ENCODE measurements at regions not wholly inside any gene's neighbourhood (a gene's known extent, or its start where the extent isn't known, plus 50 kb on each side); places are given as distances from the start of the nearest gene placed in this dataset.

GRCh38 chr5:171648279-171649074 lies 137.1 kb upstream of the SMIM23 start:
- no peak for DNase-seq (ENCODE audit: extremely low read depth, insufficient read length)
- no peaks in the 10 kb centered on the region; the same call in 1 of the 2 replicates for H3K27me3 ChIP-seq (replicated peaks; ENCODE audit: control insufficient read depth, insufficient read depth, low read length)
- H3K36me3 ChIP-seq (ENCODE audit: control insufficient read depth, insufficient read depth, low read length), result no peaks in the 10 kb centered on the region
- no peak for TF ChIP-seq CTCF (IDR thresholded peaks at IDR 0.05; ENCODE audit: insufficient read depth, low read length, poor library complexity, severe bottlenecking)
- no peak overlapping the region for H3K4me3 ChIP-seq (replicated peaks; ENCODE audit: low read depth, low read length)

GRCh38 chr5:171649075-171649401 lies 136.6 kb upstream of the SMIM23 start:
- TF ChIP-seq CTCF (IDR thresholded peaks at IDR 0.05; ENCODE audit: insufficient read depth, low read length, poor library complexity, severe bottlenecking), result no peak
- Histone ChIP-seq H3K27me3 (replicated peaks; ENCODE audit: control insufficient read depth, insufficient read depth, low read length) (no peaks in the 10 kb centered on the region; the same call in 1 of the 2 replicates), H3K4me3 (replicated peaks; ENCODE audit: low read depth, low read length) (no peak overlapping the region), H3K36me3 (ENCODE audit: control insufficient read depth, insufficient read depth, low read length) (no peaks in the 10 kb centered on the region)
- no peak for DNase-seq (ENCODE audit: extremely low read depth, insufficient read length)

- no peak for TF ChIP-seq CTCF (IDR thresholded peaks at IDR 0.05; ENCODE audit: insufficient read depth, low read length, poor library complexity, severe bottlenecking)
- DNase-seq (ENCODE audit: extremely low read depth, insufficient read length), result no peak
- H3K4me3 ChIP-seq (replicated peaks; ENCODE audit: low read depth, low read length), result no peak overlapping the region
- no peaks in the 10 kb centered on the region; the same call in 1 of the 2 replicates for H3K27me3 ChIP-seq (replicated peaks; ENCODE audit: control insufficient read depth, insufficient read depth, low read length)
- H3K36me3 ChIP-seq (ENCODE audit: control insufficient read depth, insufficient read depth, low read length), result no peaks in the 10 kb centered on the region
Measured at GRCh38 chr5:171650597-171650996, 135.0 kb upstream of the SMIM23 start.

GRCh38 chr5:171651102-171651501 lies 134.5 kb upstream of the SMIM23 start:
- TF ChIP-seq CTCF (IDR thresholded peaks at IDR 0.05; ENCODE audit: insufficient read depth, low read length, poor library complexity, severe bottlenecking), result no peak
- DNase-seq (ENCODE audit: extremely low read depth, insufficient read length), result no peak
- Histone ChIP-seq H3K27me3 (replicated peaks; ENCODE audit: control insufficient read depth, insufficient read depth, low read length) (no peaks in the 10 kb centered on the region; the same call in 1 of the 2 replicates), H3K4me3 (replicated peaks; ENCODE audit: low read depth, low read length) (no peak overlapping the region), H3K36me3 (ENCODE audit: control insufficient read depth, insufficient read depth, low read length) (no peaks in the 10 kb centered on the region)

GRCh38 chr5:171654881-171655280 lies 130.7 kb upstream of the SMIM23 start:
- Histone ChIP-seq H3K4me3 (replicated peaks; ENCODE audit: low read depth, low read length) (no peak overlapping the region), H3K36me3 (ENCODE audit: control insufficient read depth, insufficient read depth, low read length) (no peaks in the 10 kb centered on the region), H3K27me3 (replicated peaks; ENCODE audit: control insufficient read depth, insufficient read depth, low read length) (no peaks in the 10 kb centered on the region; the same call in 1 of the 2 replicates)
- no peak for DNase-seq (ENCODE audit: extremely low read depth, insufficient read length)
- no peak for TF ChIP-seq CTCF (IDR thresholded peaks at IDR 0.05; ENCODE audit: insufficient read depth, low read length, poor library complexity, severe bottlenecking)

Data from GM06990 (cell line).